HEK293T (cell line): ENCODE measurements at regions not wholly inside any gene's neighbourhood (a gene's known extent, or its start where the extent isn't known, plus 50 kb on each side); places are given as distances from the start of the nearest gene placed in this dataset.

Experiments used
- CTCF ChIA-PET: fragments of 350-600 bp; formaldehyde crosslinking; extraction: SDS; loops from one replicate; lab custom pipeline; 2021; ENCODE audit warnings: antibody characterized with exemption, inconsistent platforms; lab: Yijun Ruan, JAX
- POLR2A ChIA-PET: fragments of 350-600 bp; formaldehyde crosslinking; extraction: SDS; loops from one replicate; lab custom pipeline; 2020; ENCODE audit warnings: antibody characterized with exemption, inconsistent platforms; lab: Yijun Ruan, JAX
- DNase-seq: peaks from one replicate; pipeline ENCODE4 v3.0.0; 2012; ENCODE audit warnings: mixed read lengths; ENCODE audit errors: extremely low spot score
- ARNT ChIP-seq: fragments of 450-650 bp; IDR thresholded peaks from 2 replicates; pipeline ENCODE4 v1.6.1; 2017; ENCODE audit warnings: mild to moderate bottlenecking
- BHLHE40 ChIP-seq: fragments of 450-650 bp; IDR thresholded peaks from 2 replicates; pipeline ENCODE4 v1.6.1; 2016; ENCODE audit warnings: mild to moderate bottlenecking, moderate library complexity, borderline replicate concordance
- CTBP1 ChIP-seq: fragments of 450-650 bp; IDR thresholded peaks from 2 replicates; pipeline ENCODE4 v1.6.1; 2016; ENCODE audit warnings: borderline replicate concordance
- ELF4 ChIP-seq: fragments of 450-650 bp; IDR thresholded peaks from 2 replicates; pipeline ENCODE4 v1.6.1; 2017; ENCODE audit warnings: antibody characterized with exemption
- FOXA1 ChIP-seq: fragments of 450-650 bp; IDR thresholded peaks from 2 replicates; pipeline ENCODE4 v1.6.1; 2016; ENCODE audit warnings: mild to moderate bottlenecking
- FOXK2 ChIP-seq: fragments of 450-650 bp; IDR thresholded peaks from 2 replicates; pipeline ENCODE4 v1.6.1; 2016; ENCODE audit warnings: mild to moderate bottlenecking
- FOXM1 ChIP-seq: fragments of 450-650 bp; IDR thresholded peaks from 2 replicates; pipeline ENCODE4 v1.6.1; 2017; ENCODE audit warnings: mild to moderate bottlenecking, borderline replicate concordance
- HDGF ChIP-seq: fragments of 450-650 bp; IDR thresholded peaks from 2 replicates; pipeline ENCODE4 v1.6.1; 2017; ENCODE audit warnings: antibody characterized with exemption, borderline replicate concordance
- L3MBTL2 ChIP-seq: fragments of 450-650 bp; conservative IDR thresholded peaks from 2 replicates; pipeline ENCODE4 v1.6.1; 2016; ENCODE audit warnings: mild to moderate bottlenecking
- LEF1 ChIP-seq: fragments of 450-650 bp; IDR thresholded peaks from 2 replicates; pipeline ENCODE4 v1.6.1; 2017; ENCODE audit warnings: mild to moderate bottlenecking, borderline replicate concordance
- NFRKB ChIP-seq: fragments of 450-650 bp; IDR thresholded peaks from 2 replicates; pipeline ENCODE4 v1.6.1; 2016; ENCODE audit warnings: mild to moderate bottlenecking, moderate library complexity
- PKNOX1 ChIP-seq: fragments of 450-650 bp; IDR thresholded peaks from 2 replicates; pipeline ENCODE4 v1.6.1; 2016
- SP1 ChIP-seq: fragments of 450-650 bp; IDR thresholded peaks from 2 replicates; pipeline ENCODE4 v1.6.1; 2017
- SUZ12 ChIP-seq: fragments of 450-650 bp; IDR thresholded peaks from 2 replicates; pipeline ENCODE4 v1.6.1; 2016; ENCODE audit warnings: mild to moderate bottlenecking
- TARDBP ChIP-seq: fragments of 450-650 bp; IDR thresholded peaks from 2 replicates; pipeline ENCODE4 v1.6.1; 2016
- ZNF384 ChIP-seq: fragments of 450-650 bp; IDR thresholded peaks from 2 replicates; pipeline ENCODE4 v1.6.1; 2016

- ChIA-PET CTCF (no interaction called here), POLR2A (no interaction called here)
- DNase-seq, result no peak
Observed at GRCh38 chr10:128992770-128993169, 474.3 kb upstream of the MGMT start.

GRCh38 chr10:128993443-128993842 is 473.6 kb upstream of the MGMT start:
- POLR2A ChIA-PET, result no interaction called here
- TF ChIP-seq L3MBTL2 (no peak), FOXA1 (no peak), PKNOX1 (no peak), SP1 (no peak), HDGF (no peak), TARDBP (no peak), ELF4 (no peak), BHLHE40 (no peak), NFRKB (no peak), SUZ12 (no peak), FOXM1 (no peak), ARNT (no peak), CTBP1 (no peak), ZNF384 (no peak), LEF1 (no peak), FOXK2 (no peak)
- CTCF ChIA-PET, result interaction anchor here (0.6 kb wide), 1 partner anchor 692 kb away, joined by 4 read pairs; no protein-coding TSS in a partner anchor
- DNase-seq, result no peak

More at GRCh38 chr10:128992770-128993169, 474.3 kb upstream of the MGMT start:
- no peak for TF ChIP-seq SUZ12
- no peak for TF ChIP-seq FOXA1
- no peak for TF ChIP-seq ELF4
- no peak for TF ChIP-seq L3MBTL2
- TF ChIP-seq SP1, result no peak
- TF ChIP-seq HDGF, result no peak
- no peak for TF ChIP-seq FOXM1
- TF ChIP-seq TARDBP, result no peak
- TF ChIP-seq CTBP1, result no peak
- TF ChIP-seq BHLHE40, result no peak
- TF ChIP-seq LEF1, result no peak
- no peak for TF ChIP-seq FOXK2
- TF ChIP-seq ZNF384, result no peak
- no peak for TF ChIP-seq NFRKB
- TF ChIP-seq PKNOX1, result no peak
- no peak for TF ChIP-seq ARNT

GRCh38 chr10:128993911-128994538 is 473.0 kb upstream of the MGMT start:
- ChIA-PET POLR2A (no interaction called here), CTCF (interaction anchor here (0.6 kb wide), 1 partner anchor 692 kb away, joined by 4 read pairs; no protein-coding TSS in a partner anchor)
- no peak for DNase-seq
- TF ChIP-seq FOXA1 (no peak), FOXK2 (no peak), BHLHE40 (no peak)

GRCh38 chr10:128994598-128995143 is 472.4 kb upstream of the MGMT start:
- ChIA-PET CTCF (no interaction called here), POLR2A (no interaction called here)
- TF ChIP-seq HDGF (no peak), FOXA1 (no peak)
- DNase-seq, result no peak

GRCh38 chr10:128995676-128996075 is 471.4 kb upstream of the MGMT start:
- CTCF ChIA-PET, result no interaction called here
- no peak for TF ChIP-seq NFRKB
- POLR2A ChIA-PET, result no interaction called here
- no peak for DNase-seq

- no peak for DNase-seq
- ChIA-PET POLR2A (no interaction called here), CTCF (no interaction called here)
- TF ChIP-seq HDGF (no peak), LEF1 (no peak), ARNT (no peak), BHLHE40 (no peak), ELF4 (no peak), PKNOX1 (no peak), SUZ12 (no peak), SP1 (no peak), FOXM1 (no peak)
Observed at GRCh38 chr10:128996092-128996491, 470.9 kb upstream of the MGMT start.
